Neural progenitor cell (in vitro differentiated cells): ENCODE measurements at regions not wholly inside any gene's neighbourhood (a gene's known extent, or its start where the extent isn't known, plus 50 kb on each side); places are given as distances from the start of the nearest gene placed in this dataset.

Experiments used
- DNase-seq: peaks from one replicate; pipeline ENCODE4 v3.0.0-alpha.2; 2016; ENCODE audit warnings: low spot score
- H2AFZ ChIP-seq: fragments of 200-600 bp; sonication (generic); replicated peaks from 2 replicates; pipeline ENCODE4 v1.6.1; 2016; ENCODE audit warnings: antibody characterized with exemption
- H3F3A ChIP-seq: fragments of 200-600 bp; sonication (generic); 2 replicates; pipeline ENCODE4 v1.6.1; 2016; ENCODE audit warnings: antibody characterized with exemption, low read depth
- H3K27ac ChIP-seq: fragments of 200-600 bp; sonication (generic); 2 replicates; pipeline ENCODE4 v1.5.1; 2016; ENCODE audit warnings: mild to moderate bottlenecking
- H3K27me3 ChIP-seq: fragments of 200-600 bp; sonication (generic); 2 replicates; pipeline ENCODE4 v1.6.1; 2016; ENCODE audit warnings: mild to moderate bottlenecking, moderate library complexity
- H3K36me3 ChIP-seq: fragments of 200-600 bp; sonication (generic); 2 replicates; pipeline ENCODE4 v1.5.1; 2016
- H3K4me1 ChIP-seq: fragments of 200-600 bp; sonication (generic); 2 replicates; pipeline ENCODE4 v1.6.1; 2016; ENCODE audit warnings: mixed run types
- H3K4me2 ChIP-seq: fragments of 200-600 bp; sonication (generic); 2 replicates; pipeline ENCODE4 v1.6.1; 2016
- H3K4me3 ChIP-seq: fragments of 200-600 bp; sonication (generic); 2 replicates; pipeline ENCODE4 v1.5.1; 2016
- H3K79me2 ChIP-seq: fragments of 200-600 bp; sonication (generic); 2 replicates; pipeline ENCODE4 v1.6.1; 2016; ENCODE audit warnings: low read depth
- H3K9ac ChIP-seq: fragments of 200-600 bp; sonication (generic); 2 replicates; pipeline ENCODE4 v1.6.1; 2016
- H3K9me3 ChIP-seq: fragments of 200-600 bp; sonication (generic); 2 replicates; pipeline ENCODE4 v1.5.1; 2016; ENCODE audit warnings: low read depth
- H4K20me1 ChIP-seq: fragments of 200-600 bp; sonication (generic); 2 replicates; pipeline ENCODE4 v1.6.1; 2016; ENCODE audit warnings: low read depth
- H3K27ac Mint-ChIP-seq: 3 replicates; pipeline ENCODE4 v1.8.0; 2021; ENCODE audit warnings: mixed read lengths
- H3K27me3 Mint-ChIP-seq: 2 replicates; pipeline ENCODE4 v1.8.0; 2022; ENCODE audit warnings: low read depth, mild to moderate bottlenecking, inconsistent platforms, moderate library complexity, mixed read lengths; ENCODE audit not compliant: insufficient read depth
- H3K36me3 Mint-ChIP-seq: 3 replicates; pipeline ENCODE4 v1.8.0; 2021; ENCODE audit warnings: mixed read lengths
- H3K4me1 Mint-ChIP-seq: 3 replicates; pipeline ENCODE4 v1.8.0; 2021; ENCODE audit warnings: mixed read lengths
- H3K4me3 Mint-ChIP-seq: 3 replicates; pipeline ENCODE4 v1.8.0; 2021; ENCODE audit warnings: mild to moderate bottlenecking, moderate library complexity, mixed read lengths
- H3K9me3 Mint-ChIP-seq: 3 replicates; pipeline ENCODE4 v1.8.0; 2020; ENCODE audit warnings: mixed read lengths
- CTCF ChIP-seq: fragments of 200-600 bp; sonication (generic); IDR thresholded peaks from 2 replicates; pipeline ENCODE4 v1.5.1; 2017; ENCODE audit warnings: antibody characterized with exemption, mild to moderate bottlenecking
- EZH2 ChIP-seq: fragments of 200-600 bp; sonication (generic); IDR thresholded peaks from 2 replicates; pipeline ENCODE4 v1.6.1; 2017; ENCODE audit warnings: antibody characterized with exemption, mild to moderate bottlenecking, moderate library complexity
- EZH2phosphoT487 ChIP-seq: fragments of 200-600 bp; sonication (generic); IDR thresholded peaks from 2 replicates; pipeline ENCODE4 v1.6.1; 2017; ENCODE audit warnings: antibody characterized with exemption

- H3K79me2 ChIP-seq, result no peaks in the 10 kb centered on the region
- H3K36me3 ChIP-seq, result no peaks in the 10 kb centered on the region
- H3K4me3 ChIP-seq, result no peak overlapping the region
- TF ChIP-seq CTCF (no peak), EZH2 (no peak), EZH2phosphoT487 (no peak)
- H3K27me3 Mint-ChIP-seq, result peaks cover 4% of the 10 kb centered on the region
- H2AFZ ChIP-seq, result no peak overlapping the region
- H3K27ac Mint-ChIP-seq, result no peak overlapping the region
- H3K4me3 Mint-ChIP-seq, result no peak overlapping the region
- no peaks in the 10 kb centered on the region for H3K36me3 Mint-ChIP-seq
- peaks cover 8% of the 10 kb centered on the region for H3K4me1 ChIP-seq
- H3K27ac ChIP-seq, result no peak overlapping the region
- no peak overlapping the region for H3K9ac ChIP-seq
- no peaks in the 10 kb centered on the region for H3K27me3 ChIP-seq
- H3K4me2 ChIP-seq, result no peak overlapping the region
- H3F3A ChIP-seq, result no peaks in the 10 kb centered on the region
- no peaks in the 10 kb centered on the region for H4K20me1 ChIP-seq
- no peaks in the 10 kb centered on the region for H3K9me3 ChIP-seq
- peaks cover 12% of the 10 kb centered on the region for H3K4me1 Mint-ChIP-seq
- no peaks in the 10 kb centered on the region for H3K9me3 Mint-ChIP-seq
- no peak for DNase-seq
These were observed 56.4 kb upstream of the FAM20C start for GRCh38 chr7:135731-136645.

GRCh38 chr7:137094-137891, 55.1 kb upstream of the FAM20C start:
- TF ChIP-seq EZH2phosphoT487 (no peak), EZH2 (no peak), CTCF (no peak)
- H3K27ac Mint-ChIP-seq, result no peak overlapping the region
- H3K9me3 ChIP-seq, result no peaks in the 10 kb centered on the region
- H3K27ac ChIP-seq, result no peak overlapping the region
- H3K4me2 ChIP-seq, result no peak overlapping the region
- no peaks in the 10 kb centered on the region for H3K27me3 ChIP-seq
- H3K79me2 ChIP-seq, result no peaks in the 10 kb centered on the region
- no peak overlapping the region for H3K4me3 ChIP-seq
- no peak overlapping the region for H2AFZ ChIP-seq
- no peak overlapping the region for H3K4me3 Mint-ChIP-seq
- peaks cover 12% of the 10 kb centered on the region for H3K4me1 Mint-ChIP-seq
- no peaks in the 10 kb centered on the region for H4K20me1 ChIP-seq
- DNase-seq, result no peak
- H3K36me3 Mint-ChIP-seq, result no peaks in the 10 kb centered on the region
- no peak overlapping the region for H3K9ac ChIP-seq
- no peaks in the 10 kb centered on the region for H3K36me3 ChIP-seq
- H3K27me3 Mint-ChIP-seq, result peaks cover 6% of the 10 kb centered on the region
- peaks cover 8% of the 10 kb centered on the region for H3K4me1 ChIP-seq
- no peaks in the 10 kb centered on the region for H3F3A ChIP-seq
- H3K9me3 Mint-ChIP-seq, result no peaks in the 10 kb centered on the region

GRCh38 chr7:139131-139530, 53.2 kb upstream of the FAM20C start:
- DNase-seq, result peak; percentile 23
- Histone ChIP-seq H3K4me2 (no peak overlapping the region), H3K27me3 (no peaks in the 10 kb centered on the region), H3K9ac (no peak overlapping the region), H3K27ac (no peak overlapping the region), H3F3A (no peaks in the 10 kb centered on the region), H2AFZ (peak overlapping the region; percentile 78), H3K79me2 (no peaks in the 10 kb centered on the region), H4K20me1 (no peaks in the 10 kb centered on the region), H3K36me3 (no peaks in the 10 kb centered on the region), H3K4me3 (no peak overlapping the region), H3K4me1 (peaks cover 8% of the 10 kb centered on the region), H3K9me3 (no peaks in the 10 kb centered on the region)
- Mint-ChIP-seq H3K27me3 (peaks cover 5% of the 10 kb centered on the region), H3K4me3 (no peak overlapping the region), H3K27ac (peak overlapping the region; percentile 42), H3K36me3 (no peaks in the 10 kb centered on the region), H3K9me3 (no peaks in the 10 kb centered on the region), H3K4me1 (peaks cover 12% of the 10 kb centered on the region)
- no peak for TF ChIP-seq CTCF
- no peak for TF ChIP-seq EZH2
- no peak for TF ChIP-seq EZH2phosphoT487
